GM18520 (cell line): ENCODE measurements at regions not wholly inside any gene's neighbourhood (a gene's known extent, or its start where the extent isn't known, plus 50 kb on each side); places are given as distances from the start of the nearest gene placed in this dataset.

Source experiments
- ATAC-seq: cut with Tn5 transposase; IDR thresholded peaks from one replicate; pipeline ENCODE4 v1.9.1; 2021; ENCODE audit not compliant: unreplicated experiment

DNA sequence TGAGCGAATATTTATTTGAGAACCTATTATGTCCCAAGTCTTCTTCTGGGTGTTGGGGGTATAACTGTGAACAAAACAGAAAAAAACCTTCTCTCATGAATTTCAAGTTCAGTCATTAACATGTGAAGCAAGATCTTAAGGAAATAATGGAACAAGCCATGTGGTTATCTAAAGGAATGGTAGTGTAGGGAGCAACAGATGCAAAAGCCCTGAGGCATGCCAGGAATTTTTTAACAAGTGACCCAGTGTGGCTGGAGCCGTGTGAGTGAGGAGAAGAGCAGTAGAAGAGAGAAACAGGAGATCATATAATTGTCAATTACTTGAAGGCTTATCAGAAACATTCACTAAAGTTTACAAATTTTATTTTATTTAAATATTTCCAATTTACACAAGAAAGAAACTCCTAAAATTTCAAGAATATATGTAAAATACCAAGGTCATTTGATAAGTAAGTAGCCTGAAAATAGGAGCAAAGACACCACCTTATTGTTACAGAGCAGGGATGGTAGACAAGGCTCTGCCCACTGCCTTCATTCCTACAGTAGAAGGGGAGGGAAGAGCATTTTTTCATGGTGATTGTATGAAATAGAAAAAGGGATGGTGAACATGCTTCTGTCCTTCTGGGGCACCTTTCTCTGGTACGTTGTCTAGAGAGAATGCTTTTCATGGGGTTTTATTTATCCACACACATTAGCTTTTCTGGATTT, 345.1 kb downstream of the PLOD2 start:
- ATAC-seq = no peak

GRCh38 chr3:145817870-145818483, 343.0 kb downstream of the PLOD2 start:
- ATAC-seq = no peak

DNA sequence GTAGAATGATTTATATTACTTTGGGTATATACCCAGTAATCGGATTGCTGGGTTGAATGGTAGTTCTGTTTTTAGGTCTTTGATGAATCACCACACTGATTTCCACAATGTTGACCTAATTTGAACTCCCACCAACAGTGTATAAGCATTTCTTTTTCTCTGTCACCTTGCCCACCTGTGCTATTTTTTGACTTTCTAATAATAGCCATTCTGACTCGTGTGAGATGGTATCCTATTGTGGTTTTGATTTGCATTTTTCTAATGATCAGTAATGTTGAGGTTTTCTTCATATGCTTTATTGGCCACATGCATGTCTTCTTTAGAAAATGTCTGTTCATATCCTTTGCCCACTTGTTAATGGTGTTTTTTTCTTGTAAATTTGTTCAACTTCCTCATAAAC, 340.8 kb downstream of the PLOD2 start:
- ATAC-seq = no peak

GRCh38 chr3:145842294-145842902, 318.6 kb downstream of the PLOD2 start:
- ATAC-seq = no peak

DNA sequence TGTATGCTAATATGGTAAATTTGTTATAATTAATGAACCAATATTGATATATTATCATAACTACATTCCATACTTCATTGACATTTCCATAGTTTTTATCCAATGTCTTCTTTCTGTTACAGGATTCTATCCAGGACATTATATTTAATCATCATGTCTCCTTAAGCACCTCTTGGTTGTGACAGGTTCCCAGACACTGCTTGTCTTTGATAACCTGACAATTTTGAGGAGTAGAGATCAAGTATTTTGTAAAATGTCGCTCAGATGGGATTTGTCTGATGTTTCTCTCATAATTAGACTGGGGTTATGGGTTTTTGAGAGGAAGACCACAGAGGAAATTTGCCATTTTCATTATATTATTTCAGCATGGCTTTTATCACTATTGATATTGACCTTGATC, 317.4 kb downstream of the PLOD2 start:
- ATAC-seq = no peak

GRCh38 chr3:145849115-145849514, 311.9 kb downstream of the PLOD2 start:
- ATAC-seq = no peak

DNA sequence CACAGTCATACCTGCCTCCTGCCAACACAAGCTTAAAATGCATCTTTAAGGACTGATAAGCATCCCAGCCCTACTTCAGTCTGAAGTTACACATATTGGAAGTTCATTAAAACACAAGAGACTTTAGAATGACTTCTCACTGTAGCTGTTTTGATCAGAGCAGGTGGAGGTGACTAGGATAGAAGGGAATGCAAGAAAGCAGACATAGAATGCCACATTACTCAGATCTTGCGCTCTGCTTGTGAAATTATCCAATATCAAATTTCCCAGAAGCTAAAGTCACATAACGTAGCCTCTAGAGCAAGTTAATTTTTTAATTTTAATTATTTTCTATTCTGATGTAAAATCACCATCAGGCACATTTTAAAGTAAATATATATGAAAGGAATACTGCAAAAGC, 306.5 kb downstream of the PLOD2 start:
- ATAC-seq = no peak

GRCh38 chr3:145857956-145858355, 303.0 kb downstream of the PLOD2 start:
- ATAC-seq = no peak

- ATAC-seq = no peak
Observed at GRCh38 chr3:145864336-145864735, 296.6 kb downstream of the PLOD2 start.

DNA sequence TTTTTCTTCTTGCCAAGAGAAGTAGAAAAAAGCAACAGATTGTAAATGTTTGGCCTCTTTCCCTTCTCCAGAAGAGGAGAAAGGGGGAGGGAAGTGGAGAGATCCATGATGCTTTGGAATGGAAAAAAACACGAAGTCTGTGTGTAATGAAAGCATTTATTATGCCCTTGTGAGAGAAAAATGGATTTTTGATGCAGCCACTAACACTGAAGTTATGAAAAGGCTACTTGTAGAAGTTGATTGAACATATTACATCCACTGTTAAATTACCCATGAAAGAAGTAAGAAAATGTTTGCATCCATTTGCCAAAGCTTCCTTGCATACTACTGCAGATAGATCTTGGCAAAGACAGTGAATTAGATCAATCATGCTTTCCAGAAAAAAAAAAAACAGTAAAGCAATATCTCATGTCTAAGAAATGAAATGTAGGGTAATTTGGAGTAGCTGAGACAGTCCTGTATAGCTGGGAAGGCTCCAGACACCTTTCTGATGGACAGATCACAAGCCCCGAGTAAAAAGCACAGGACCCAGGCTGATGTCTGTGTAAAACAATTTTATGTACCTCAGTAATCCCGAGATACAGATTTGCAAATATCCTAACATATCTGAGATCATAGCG, 295.5 kb downstream of the PLOD2 start:
- ATAC-seq = no peak

DNA sequence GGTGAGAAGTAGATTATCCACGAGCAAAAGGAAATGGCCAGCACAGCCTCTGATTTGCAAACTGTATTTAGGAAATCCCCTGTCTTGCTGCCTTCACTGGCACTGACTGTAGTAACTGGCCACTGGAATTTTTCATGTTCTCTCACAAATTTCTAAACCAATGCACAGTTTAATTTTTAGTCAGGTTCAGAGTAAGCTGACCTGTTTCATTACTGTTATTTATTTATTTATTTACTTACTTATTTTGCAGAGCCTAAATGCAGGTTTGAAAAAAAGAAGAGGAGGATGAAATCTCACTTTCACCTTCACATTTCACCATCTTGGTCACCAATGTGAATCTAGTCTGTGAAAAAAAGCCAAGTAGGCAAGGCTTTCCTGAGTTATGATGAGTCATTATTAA, 291.0 kb downstream of the PLOD2 start:
- peak; percentile 51 for ATAC-seq

GRCh38 chr3:145882436-145882835, 278.5 kb downstream of the PLOD2 start:
- no peak for ATAC-seq

- no peak for ATAC-seq
Observed at GRCh38 chr3:145889730-145890129, 271.3 kb downstream of the PLOD2 start.

DNA sequence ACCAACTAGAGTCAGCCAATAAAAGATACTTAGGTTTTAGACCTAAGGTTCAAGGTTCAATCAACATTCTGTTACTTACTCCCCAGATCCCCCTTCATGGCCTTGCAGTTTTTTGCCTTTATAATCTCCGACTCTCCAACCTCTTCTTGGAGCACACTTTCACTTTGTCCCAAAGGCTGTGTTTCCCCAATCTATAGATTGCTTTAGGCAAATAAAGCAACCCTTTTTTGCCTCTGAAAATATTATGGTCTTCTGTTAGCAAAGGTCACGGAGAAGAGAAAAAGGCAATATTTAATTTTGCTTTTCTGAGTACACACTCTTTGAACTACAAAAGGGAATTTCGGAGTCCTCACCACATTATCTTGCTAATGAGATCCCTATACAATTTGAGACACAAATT, 268.1 kb downstream of the PLOD2 start:
- ATAC-seq = no peak

- ATAC-seq = no peak
Observed at GRCh38 chr3:145893331-145893730, 267.7 kb downstream of the PLOD2 start.

DNA sequence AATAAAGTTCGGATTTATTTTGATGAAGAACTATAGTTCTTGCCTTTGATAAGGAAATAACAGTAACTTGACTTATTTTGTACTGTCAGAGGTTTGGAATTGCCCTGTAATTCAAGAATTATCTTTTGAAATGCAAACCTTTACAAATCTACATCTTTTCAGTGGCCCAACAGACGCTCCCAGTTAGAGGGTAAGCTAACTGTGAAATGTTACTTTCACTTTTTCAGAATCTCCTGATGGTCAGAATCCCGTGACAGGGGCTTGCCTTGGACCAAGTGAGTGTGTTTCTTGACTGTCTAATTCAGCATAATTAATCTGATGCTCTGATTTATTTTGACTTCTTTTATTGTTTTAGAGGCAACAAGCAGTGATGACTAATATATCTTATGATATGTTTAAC, 262.5 kb downstream of the PLOD2 start:
- no peak for ATAC-seq

GRCh38 chr3:145899241-145899640, 261.7 kb downstream of the PLOD2 start:
- ATAC-seq = no peak

- peak; percentile 76 for ATAC-seq
Observed at GRCh38 chr3:145900056-145900829, 260.7 kb downstream of the PLOD2 start.

DNA sequence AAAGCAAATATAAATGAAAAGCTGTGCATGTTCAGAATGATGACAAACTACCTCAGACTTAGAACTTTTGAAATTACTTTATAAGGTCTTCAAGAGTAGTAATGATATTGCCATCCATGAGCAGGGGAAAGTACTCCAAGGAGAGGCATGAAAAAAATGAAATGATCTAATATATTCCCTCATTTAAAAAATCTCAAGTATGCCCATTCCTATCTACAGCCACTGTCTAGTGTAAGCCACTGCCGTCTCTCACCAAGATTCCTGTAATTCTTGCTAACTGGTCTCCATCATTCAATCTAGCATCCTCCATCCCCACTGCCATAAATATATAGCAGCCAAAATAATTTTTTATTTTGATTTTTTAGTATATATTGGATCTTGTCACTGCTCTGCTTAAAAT, 258.8 kb downstream of the PLOD2 start:
- ATAC-seq = no peak

DNA sequence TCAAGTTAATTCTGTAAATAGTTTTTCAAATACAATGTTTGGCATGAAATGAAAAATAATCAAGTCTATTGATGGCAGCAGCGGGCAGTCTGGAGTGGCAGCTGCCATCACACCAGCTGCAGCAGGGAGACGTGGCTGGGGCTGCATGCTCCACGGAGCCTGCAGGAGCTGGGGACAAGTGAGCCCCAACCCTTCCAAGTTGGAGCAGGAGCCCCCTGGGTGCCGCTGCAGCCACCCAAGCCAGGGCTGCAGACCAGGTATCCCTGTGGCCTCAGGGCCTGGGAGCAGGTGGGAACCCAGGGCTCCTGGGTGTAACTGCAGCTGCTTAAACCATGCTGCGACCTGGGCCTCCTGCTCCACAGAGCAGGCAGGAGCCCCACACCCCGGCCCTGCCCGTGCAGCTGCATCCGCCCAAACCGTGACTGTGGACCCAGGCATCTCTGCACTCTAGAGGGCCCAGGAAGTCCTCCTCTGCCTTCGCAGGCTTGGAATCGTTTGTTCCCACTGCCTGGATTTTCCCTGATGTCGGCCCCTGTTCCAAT, 257.4 kb downstream of the PLOD2 start:
- ATAC-seq = no peak

DNA sequence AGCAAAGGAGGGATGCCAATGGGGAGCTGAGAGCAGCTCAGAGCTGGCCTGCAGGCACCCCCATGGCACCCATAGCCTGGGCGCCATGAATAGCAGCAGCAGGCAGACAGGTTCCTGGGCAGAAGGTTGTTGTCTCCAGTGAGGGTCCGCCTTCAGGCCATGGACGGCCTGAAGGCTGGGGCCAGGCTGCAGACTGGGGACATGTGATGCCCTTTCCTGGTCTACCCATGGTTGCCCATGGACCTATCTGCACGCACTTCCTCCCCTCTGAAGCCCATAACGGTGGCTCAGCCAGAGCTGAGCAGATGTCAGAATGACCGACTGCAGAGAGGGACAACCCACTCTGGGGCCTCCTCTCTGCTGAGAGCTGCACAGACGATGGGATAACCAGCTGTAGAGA, 256.8 kb downstream of the PLOD2 start:
- no peak for ATAC-seq
